GM18909 (cell line): ENCODE measurements at regions not wholly inside any gene's neighbourhood (a gene's known extent, or its start where the extent isn't known, plus 50 kb on each side); places are given as distances from the start of the nearest gene placed in this dataset.

Experiments used
- ATAC-seq: cut with Tn5 transposase; IDR thresholded peaks from one replicate; pipeline ENCODE4 v1.9.1; 2021; ENCODE audit warnings: mild to moderate bottlenecking; ENCODE audit not compliant: unreplicated experiment, poor library complexity

GRCh38 chr3:177580437-177580836 lies 383.2 kb upstream of the TBL1XR1 start:
- ATAC-seq: no peak

- ATAC-seq: no peak
Observed at GRCh38 chr3:177585271-177585670, 388.0 kb upstream of the TBL1XR1 start.

GRCh38 chr3:177589041-177589650 lies 391.9 kb upstream of the TBL1XR1 start:
- no peak for ATAC-seq

- ATAC-seq: peak; percentile 74
Observed at GRCh38 chr3:177589911-177590381, 392.7 kb upstream of the TBL1XR1 start.

GRCh38 chr3:177590826-177591225 lies 393.5 kb upstream of the TBL1XR1 start:
- ATAC-seq: no peak

GRCh38 chr3:177591379-177591778 lies 394.1 kb upstream of the TBL1XR1 start:
- ATAC-seq: peak; percentile 66

- ATAC-seq: no peak
Observed at GRCh38 chr3:177594096-177594495, 396.8 kb upstream of the TBL1XR1 start.

- ATAC-seq: no peak
Observed at GRCh38 chr3:177595530-177596188, 398.4 kb upstream of the TBL1XR1 start.

- no peak for ATAC-seq
Observed at GRCh38 chr3:177596248-177596815, 399.1 kb upstream of the TBL1XR1 start.

- no peak for ATAC-seq
Observed at GRCh38 chr3:177596816-177597271, 399.6 kb upstream of the TBL1XR1 start.

GRCh38 chr3:177597311-177598096 lies 400.2 kb upstream of the TBL1XR1 start:
- ATAC-seq: peak; percentile 85

GRCh38 chr3:177598097-177598833 lies 401.0 kb upstream of the TBL1XR1 start:
- no peak for ATAC-seq

- no peak for ATAC-seq
Observed at GRCh38 chr3:177599326-177599725, 402.0 kb upstream of the TBL1XR1 start.

- ATAC-seq: no peak
Observed at GRCh38 chr3:177599837-177600236, 402.6 kb upstream of the TBL1XR1 start.

- no peak for ATAC-seq
Observed at GRCh38 chr3:177600411-177600810, 403.1 kb upstream of the TBL1XR1 start.

- ATAC-seq: no peak
Observed at GRCh38 chr3:177601152-177601551, 403.9 kb upstream of the TBL1XR1 start.

GRCh38 chr3:177602601-177603147 lies 405.4 kb upstream of the TBL1XR1 start:
- ATAC-seq: no peak

GRCh38 chr3:177603148-177603603 lies 405.9 kb upstream of the TBL1XR1 start:
- ATAC-seq: no peak

GRCh38 chr3:177604181-177604580 lies 406.9 kb upstream of the TBL1XR1 start:
- no peak for ATAC-seq

GRCh38 chr3:177606891-177607290 lies 409.6 kb upstream of the TBL1XR1 start:
- ATAC-seq: no peak
